MM.1S (cell line): ENCODE measurements at regions not wholly inside any gene's neighbourhood (a gene's known extent, or its start where the extent isn't known, plus 50 kb on each side); places are given as distances from the start of the nearest gene placed in this dataset.

Experiments used
- DNase-seq: peaks from one replicate; pipeline ENCODE4 v3.0.0-alpha.2; 2015
- H2AFZ ChIP-seq: fragments of 300-600 bp; sonication (generic); 2 replicates; pipeline ENCODE4 v1.6.0; 2016; ENCODE audit warnings: antibody characterized with exemption, low read length
- H3F3A ChIP-seq: fragments of 300-600 bp; sonication (generic); 2 replicates; pipeline ENCODE4 v1.6.1; 2016; ENCODE audit warnings: mild to moderate bottlenecking, antibody characterized with exemption, low read length, moderate library complexity, mixed read lengths; ENCODE audit not compliant: insufficient read depth
- H3K27ac ChIP-seq: fragments of 300-600 bp; sonication (generic); 2 replicates; pipeline ENCODE4 v1.5.1; 2016; ENCODE audit warnings: mild to moderate bottlenecking, low read length
- H3K27me3 ChIP-seq: fragments of 300-600 bp; sonication (generic); replicated peaks from 2 replicates; pipeline ENCODE4 v1.6.0; 2016; ENCODE audit warnings: low read length; ENCODE audit not compliant: insufficient read depth
- H3K36me3 ChIP-seq: fragments of 300-600 bp; sonication (generic); replicated peaks from 2 replicates; pipeline ENCODE4 v1.6.1; 2016; ENCODE audit warnings: mild to moderate bottlenecking, low read length, mixed read lengths; ENCODE audit not compliant: insufficient read depth
- H3K4me1 ChIP-seq: fragments of 300-600 bp; sonication (generic); 2 replicates; pipeline ENCODE4 v1.6.1; 2016; ENCODE audit warnings: low read length, mixed read lengths
- H3K4me2 ChIP-seq: fragments of 300-600 bp; sonication (generic); 2 replicates; pipeline ENCODE4 v1.6.0; 2016; ENCODE audit warnings: low read depth, low read length
- H3K4me3 ChIP-seq: fragments of 300-600 bp; sonication (generic); 2 replicates; pipeline ENCODE4 v1.5.1; 2016; ENCODE audit warnings: low read length, mixed read lengths
- H3K79me2 ChIP-seq: fragments of 300-600 bp; sonication (generic); 2 replicates; pipeline ENCODE4 v1.6.1; 2016; ENCODE audit warnings: mixed run types, low read length, mixed read lengths
- H3K9ac ChIP-seq: fragments of 300-600 bp; sonication (generic); 2 replicates; pipeline ENCODE4 v1.6.1; 2016; ENCODE audit warnings: low read length, mixed read lengths
- H3K9me2 ChIP-seq: fragments of 300-600 bp; sonication (generic); replicated peaks from 2 replicates; pipeline ENCODE4 v1.6.1; 2016; ENCODE audit warnings: mild to moderate bottlenecking, low read length, mixed read lengths; ENCODE audit not compliant: insufficient read depth
- H3K9me3 ChIP-seq: fragments of 300-600 bp; sonication (generic); replicated peaks from 2 replicates; pipeline ENCODE4 v1.6.1; 2016; ENCODE audit warnings: mild to moderate bottlenecking, low read length, mixed read lengths; ENCODE audit not compliant: insufficient read depth
- H4K20me1 ChIP-seq: fragments of 300-600 bp; sonication (generic); 2 replicates; pipeline ENCODE4 v1.6.1; 2016; ENCODE audit warnings: mild to moderate bottlenecking, low read length, moderate library complexity, mixed read lengths; ENCODE audit not compliant: insufficient read depth
- EZH2 ChIP-seq: fragments of 300-600 bp; sonication (generic); optimal IDR thresholded peaks from 2 replicates; pipeline ENCODE3; 2017; ENCODE audit warnings: low read depth, mild to moderate bottlenecking, antibody characterized with exemption, low read length, mixed read lengths
- EZH2phosphoT487 ChIP-seq: fragments of 300-600 bp; sonication (generic); IDR thresholded peaks from 2 replicates; pipeline ENCODE4 v1.6.1; 2018; ENCODE audit warnings: antibody characterized with exemption, low read length
- TF ChIP-seq, protein P1 (sequence below): fragments of 300-600 bp; sonication (generic); IDR thresholded peaks from 2 replicates; pipeline ENCODE4 v1.5.1; 2016; ENCODE audit warnings: antibody characterized with exemption, low read length, mixed read lengths

DNA sequence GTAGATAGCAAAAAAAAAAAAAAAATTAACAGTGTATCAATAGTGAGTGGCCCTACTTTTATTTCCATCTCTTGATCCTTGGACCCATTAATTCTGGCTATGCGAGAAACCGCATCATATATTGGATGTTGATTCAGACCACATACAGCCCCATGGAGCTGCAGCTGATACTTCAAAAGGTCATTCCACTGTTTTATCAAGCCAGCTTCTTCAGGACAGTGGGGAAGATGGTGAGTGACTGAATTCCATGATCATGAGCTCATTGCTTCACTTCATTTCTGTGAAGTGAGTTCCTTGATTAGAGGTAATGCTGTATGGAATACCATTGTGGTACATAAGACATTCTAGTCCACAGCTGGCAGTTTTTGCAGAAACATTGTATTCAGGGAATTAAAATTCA is 222.9 kb upstream of the MEF2C start:
- no peaks in the 10 kb centered on the region for H3K9me3 ChIP-seq
- no peak overlapping the region for H3K9ac ChIP-seq
- H3K4me3 ChIP-seq = no peak overlapping the region
- no peaks in the 10 kb centered on the region for H3F3A ChIP-seq
- H3K27me3 ChIP-seq = no peaks in the 10 kb centered on the region
- no peak overlapping the region for H3K27ac ChIP-seq
- no peaks in the 10 kb centered on the region for H4K20me1 ChIP-seq
- no peak overlapping the region for H2AFZ ChIP-seq
- H3K4me1 ChIP-seq = no peaks in the 10 kb centered on the region
- H3K79me2 ChIP-seq = no peaks in the 10 kb centered on the region
- H3K9me2 ChIP-seq = no peaks in the 10 kb centered on the region
- no peaks in the 10 kb centered on the region for H3K36me3 ChIP-seq
- no peak for DNase-seq
- TF ChIP-seq EZH2phosphoT487 (no peak), EZH2 (no peak)
- TF ChIP-seq, protein P1, sequence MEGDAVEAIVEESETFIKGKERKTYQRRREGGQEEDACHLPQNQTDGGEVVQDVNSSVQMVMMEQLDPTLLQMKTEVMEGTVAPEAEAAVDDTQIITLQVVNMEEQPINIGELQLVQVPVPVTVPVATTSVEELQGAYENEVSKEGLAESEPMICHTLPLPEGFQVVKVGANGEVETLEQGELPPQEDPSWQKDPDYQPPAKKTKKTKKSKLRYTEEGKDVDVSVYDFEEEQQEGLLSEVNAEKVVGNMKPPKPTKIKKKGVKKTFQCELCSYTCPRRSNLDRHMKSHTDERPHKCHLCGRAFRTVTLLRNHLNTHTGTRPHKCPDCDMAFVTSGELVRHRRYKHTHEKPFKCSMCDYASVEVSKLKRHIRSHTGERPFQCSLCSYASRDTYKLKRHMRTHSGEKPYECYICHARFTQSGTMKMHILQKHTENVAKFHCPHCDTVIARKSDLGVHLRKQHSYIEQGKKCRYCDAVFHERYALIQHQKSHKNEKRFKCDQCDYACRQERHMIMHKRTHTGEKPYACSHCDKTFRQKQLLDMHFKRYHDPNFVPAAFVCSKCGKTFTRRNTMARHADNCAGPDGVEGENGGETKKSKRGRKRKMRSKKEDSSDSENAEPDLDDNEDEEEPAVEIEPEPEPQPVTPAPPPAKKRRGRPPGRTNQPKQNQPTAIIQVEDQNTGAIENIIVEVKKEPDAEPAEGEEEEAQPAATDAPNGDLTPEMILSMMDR = no peak
- no peak overlapping the region for H3K4me2 ChIP-seq

DNA sequence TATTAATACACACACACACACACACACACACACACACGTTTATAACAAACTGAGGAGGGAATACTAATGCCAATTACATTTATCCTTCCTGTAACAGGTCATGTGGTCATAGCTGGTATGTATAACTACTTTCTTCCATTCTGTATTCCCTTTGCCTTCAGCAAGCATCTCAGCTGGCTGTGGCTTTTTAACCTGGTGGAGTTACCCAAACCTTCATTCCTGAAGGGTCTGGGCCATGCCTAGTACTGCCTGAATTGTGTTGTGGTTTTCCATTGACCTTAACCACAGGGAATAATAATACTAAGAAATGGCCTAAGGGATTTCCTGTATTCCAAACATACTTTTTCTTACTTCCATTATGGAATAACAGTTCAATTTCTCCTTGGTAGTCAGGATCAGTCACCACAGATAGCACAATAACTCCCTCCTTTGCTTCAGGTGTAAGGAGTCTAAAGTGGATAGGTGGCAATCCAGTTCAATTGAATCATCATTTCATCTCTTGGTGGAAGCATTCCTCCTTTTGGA is 222.2 kb upstream of the MEF2C start:
- no peak for DNase-seq
- no peaks in the 10 kb centered on the region for H4K20me1 ChIP-seq
- no peaks in the 10 kb centered on the region for H3K27me3 ChIP-seq
- no peak overlapping the region for H3K27ac ChIP-seq
- H3K4me2 ChIP-seq = no peak overlapping the region
- no peak overlapping the region for H3K9ac ChIP-seq
- TF ChIP-seq, protein P1 = no peak
- TF ChIP-seq EZH2 (no peak), EZH2phosphoT487 (no peak)
- H3K79me2 ChIP-seq = no peaks in the 10 kb centered on the region
- H3K4me3 ChIP-seq = no peak overlapping the region
- H3K9me3 ChIP-seq = no peaks in the 10 kb centered on the region
- H3K9me2 ChIP-seq = no peaks in the 10 kb centered on the region
- no peaks in the 10 kb centered on the region for H3K36me3 ChIP-seq
- no peak overlapping the region for H2AFZ ChIP-seq
- no peaks in the 10 kb centered on the region for H3K4me1 ChIP-seq
- no peaks in the 10 kb centered on the region for H3F3A ChIP-seq

DNA sequence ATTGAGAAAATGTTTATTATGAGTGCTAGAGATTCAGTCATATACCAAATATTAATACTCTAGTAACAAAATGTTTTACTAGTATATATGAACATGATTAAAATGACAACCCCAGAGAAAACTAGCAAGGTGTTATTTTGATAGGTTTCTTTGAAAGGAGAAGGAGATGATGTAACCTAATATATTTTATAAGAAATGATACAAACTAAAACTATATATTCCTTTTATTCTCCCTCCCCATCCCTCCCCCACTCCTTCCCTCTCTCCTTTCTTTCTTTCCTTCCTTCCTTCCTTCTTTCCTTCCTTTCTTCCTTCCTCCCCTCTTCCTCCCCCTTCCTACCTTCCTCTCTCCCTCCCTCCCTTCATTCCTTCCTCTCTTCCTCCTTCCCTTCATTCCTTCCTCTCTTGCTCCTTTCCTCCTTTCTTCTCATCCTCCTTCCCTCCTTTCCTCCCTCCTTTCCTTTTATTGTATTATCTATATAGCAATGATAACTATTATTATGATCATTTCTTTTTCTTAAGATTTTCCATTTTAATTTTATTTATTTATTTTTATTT is 215.3 kb upstream of the MEF2C start:
- no peaks in the 10 kb centered on the region for H3K27me3 ChIP-seq
- no peaks in the 10 kb centered on the region for H4K20me1 ChIP-seq
- no peak overlapping the region for H3K4me3 ChIP-seq
- H3K9ac ChIP-seq = no peak overlapping the region
- TF ChIP-seq, protein P1 = no peak
- TF ChIP-seq EZH2 (no peak), EZH2phosphoT487 (no peak)
- no peaks in the 10 kb centered on the region for H3K9me3 ChIP-seq
- no peak overlapping the region for H3K27ac ChIP-seq
- no peaks in the 10 kb centered on the region for H3K79me2 ChIP-seq
- no peaks in the 10 kb centered on the region for H3K36me3 ChIP-seq
- no peak overlapping the region for H3K4me2 ChIP-seq
- no peaks in the 10 kb centered on the region for H3K9me2 ChIP-seq
- H2AFZ ChIP-seq = no peak overlapping the region
- DNase-seq = no peak
- no peaks in the 10 kb centered on the region for H3F3A ChIP-seq
- no peaks in the 10 kb centered on the region for H3K4me1 ChIP-seq
